Prostate gland (tissue), 2 donors: ENCODE measurements at regions not wholly inside any gene's neighbourhood (a gene's known extent, or its start where the extent isn't known, plus 50 kb on each side); places are given as distances from the start of the nearest gene placed in this dataset.
"Not testable (repeated sequence)": the region's sequence is repeated elsewhere in the genome, so short reads cannot be mapped to it uniquely, and the experiment has no call there.

ENCODE experiments used
- DNase-seq: peaks from one replicate; pipeline ENCODE4 v3.0.0-alpha.2; 2019; ENCODE audit warnings: low spot score
- H3K27ac ChIP-seq, 2 donors: fragments of 200-600 bp; sonication (generic); 2 replicates each; pipeline ENCODE4 v1.5.1; 2017 to 2019
- H3K27me3 ChIP-seq: fragments of 200-600 bp; sonication (generic); replicated peaks from 2 replicates; pipeline ENCODE4 v1.5.1; 2019; ENCODE audit not compliant: insufficient read depth
- H3K36me3 ChIP-seq, 2 donors: fragments of 200-600 bp; sonication (generic); 1 replicate in 1 of 2; 2 replicates in 1 of 2; pipeline versions ENCODE4 v1.5.1 to v1.8.1; 2017 to 2019
- H3K4me1 ChIP-seq: fragments of 200-600 bp; sonication (generic); replicated peaks from 2 replicates; pipeline ENCODE4 v1.5.1; 2019
- H3K4me3 ChIP-seq, 2 donors: fragments of 200-600 bp; sonication (generic); 2 replicates each; pipeline ENCODE4 v1.5.1; 2017 to 2019
- H3K9me3 ChIP-seq: fragments of 200-600 bp; sonication (generic); 2 replicates; pipeline ENCODE4 v1.5.1; 2017
- POLR2A ChIP-seq: fragments of 450-650 bp; IDR thresholded peaks from one replicate; pipeline ENCODE4 v1.6.1; 2016; ENCODE audit warnings: antibody characterized with exemption, mild to moderate bottlenecking
- POLR2AphosphoS5 ChIP-seq: sonication (generic); formaldehyde crosslinking; IDR thresholded peaks from one replicate; pipeline ENCODE4 v1.6.1; 2017; ENCODE audit warnings: antibody characterized with exemption
- WGBS: methylation state at CpG from one replicate; pipeline ENCODE4 v1.1.5; 2018; 5-methylcytosine and 5-hydroxymethylcytosine counted together
- intact Hi-C: fragments of 100-400 bp; cut with DNase I; formaldehyde crosslinking; loops from one replicate; pipeline ENCODE4 v1.14.2; 2022
- TF ChIP-seq, protein P1 (sequence below), 4 experiments: fragments of 200-600 bp in 2 of 4; fragments of 450-650 bp in 2 of 4; sonication (generic) in 2 of 4; IDR thresholded peaks; 1 replicate in 3 of 4; 2 replicates in 1 of 4; pipeline ENCODE4 v1.5.1; 2016 to 2019; ENCODE audit warnings: antibody characterized with exemption in 4 of 4, mild to moderate bottlenecking in 2 of 4, moderate library complexity in 2 of 4

DNA sequence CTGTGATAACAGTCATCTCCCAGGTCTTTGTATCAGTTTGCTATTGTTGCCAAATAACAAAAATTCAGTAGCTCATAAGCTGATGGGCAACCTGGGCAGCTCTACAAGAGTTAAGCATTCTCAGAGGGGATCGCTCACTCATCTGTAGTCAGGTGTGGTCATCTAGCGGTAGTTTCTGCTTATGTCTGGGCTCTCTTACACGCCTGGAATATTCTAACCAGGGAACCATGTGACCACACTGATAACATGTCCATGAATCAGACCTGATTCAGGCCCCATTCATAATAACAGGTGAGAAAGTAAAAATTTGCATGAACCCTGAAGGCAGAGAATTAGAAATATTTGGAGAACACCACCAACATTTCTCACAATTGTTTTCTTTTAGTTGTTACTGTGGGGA is 576.1 kb downstream of the SLCO4C1 start:
- Histone ChIP-seq H3K4me3 (no peak overlapping the region), H3K27ac (no peak overlapping the region), H3K27me3 (no peaks in the 10 kb centered on the region), H3K4me1 (no peaks in the 10 kb centered on the region), H3K36me3 (no peaks in the 10 kb centered on the region), H3K9me3 (no peaks in the 10 kb centered on the region)
- DNase-seq, result no peak
- TF ChIP-seq, protein P1, sequence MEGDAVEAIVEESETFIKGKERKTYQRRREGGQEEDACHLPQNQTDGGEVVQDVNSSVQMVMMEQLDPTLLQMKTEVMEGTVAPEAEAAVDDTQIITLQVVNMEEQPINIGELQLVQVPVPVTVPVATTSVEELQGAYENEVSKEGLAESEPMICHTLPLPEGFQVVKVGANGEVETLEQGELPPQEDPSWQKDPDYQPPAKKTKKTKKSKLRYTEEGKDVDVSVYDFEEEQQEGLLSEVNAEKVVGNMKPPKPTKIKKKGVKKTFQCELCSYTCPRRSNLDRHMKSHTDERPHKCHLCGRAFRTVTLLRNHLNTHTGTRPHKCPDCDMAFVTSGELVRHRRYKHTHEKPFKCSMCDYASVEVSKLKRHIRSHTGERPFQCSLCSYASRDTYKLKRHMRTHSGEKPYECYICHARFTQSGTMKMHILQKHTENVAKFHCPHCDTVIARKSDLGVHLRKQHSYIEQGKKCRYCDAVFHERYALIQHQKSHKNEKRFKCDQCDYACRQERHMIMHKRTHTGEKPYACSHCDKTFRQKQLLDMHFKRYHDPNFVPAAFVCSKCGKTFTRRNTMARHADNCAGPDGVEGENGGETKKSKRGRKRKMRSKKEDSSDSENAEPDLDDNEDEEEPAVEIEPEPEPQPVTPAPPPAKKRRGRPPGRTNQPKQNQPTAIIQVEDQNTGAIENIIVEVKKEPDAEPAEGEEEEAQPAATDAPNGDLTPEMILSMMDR (IDR thresholded peaks at IDR 0.05), result no peak
- no peak for TF ChIP-seq POLR2AphosphoS5
- TF ChIP-seq POLR2A, result no peak
- 95% methylated on average over 3 of the region's 3 CpGs for WGBS
- intact Hi-C loops, result no loop called here

DNA sequence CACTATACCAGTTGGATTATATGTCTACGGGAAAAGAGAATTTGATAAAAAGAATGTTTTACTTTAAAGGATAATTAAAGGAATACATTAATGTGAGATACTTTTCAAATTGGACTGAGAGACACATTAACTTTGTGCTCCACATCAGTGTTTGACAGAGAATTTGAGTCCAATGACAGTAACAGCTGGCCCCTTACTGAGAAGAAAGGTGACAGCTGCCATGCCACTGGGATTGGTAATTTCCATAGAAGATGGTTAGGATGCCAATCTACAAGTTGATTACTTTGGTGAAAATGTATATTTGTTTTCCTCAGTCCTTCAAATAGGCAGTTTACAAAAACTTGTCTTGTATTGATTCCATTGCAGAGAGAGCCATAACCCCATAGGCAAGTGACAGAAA is 578.4 kb downstream of the SLCO4C1 start:
- H3K27me3 ChIP-seq, result no peaks in the 10 kb centered on the region
- H3K4me1 ChIP-seq, result no peaks in the 10 kb centered on the region
- WGBS, result 92% methylated on average over 1 of the region's 1 CpG
- H3K27ac ChIP-seq, result no peak overlapping the region
- TF ChIP-seq, protein P1 (IDR thresholded peaks at IDR 0.05), result no peak
- no peak for TF ChIP-seq POLR2A
- no peak for TF ChIP-seq POLR2AphosphoS5
- H3K36me3 ChIP-seq, result no peaks in the 10 kb centered on the region
- DNase-seq, result no peak
- no peaks in the 10 kb centered on the region for H3K9me3 ChIP-seq
- intact Hi-C loops, result no loop called here
- no peak overlapping the region for H3K4me3 ChIP-seq

DNA sequence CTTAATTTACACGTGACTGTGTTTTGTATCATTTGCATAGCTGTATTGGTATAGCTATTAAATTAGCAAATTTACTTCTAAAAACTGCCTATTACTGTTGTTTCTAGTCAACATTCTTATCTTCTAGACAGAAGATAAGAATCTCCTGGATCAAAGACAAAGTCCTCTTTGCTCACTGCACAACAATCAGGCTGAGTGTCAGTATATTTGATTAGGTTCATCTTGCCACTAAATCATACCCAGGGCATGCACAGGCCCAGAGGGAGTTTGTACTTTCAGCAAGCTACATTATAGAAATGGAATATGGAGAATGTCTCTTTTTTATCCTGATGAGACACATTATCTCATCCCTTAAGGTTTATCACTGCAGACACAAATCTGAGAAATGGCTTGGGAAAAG is 579.1 kb downstream of the SLCO4C1 start:
- TF ChIP-seq, protein P1 (IDR thresholded peaks at IDR 0.05), result no peak
- TF ChIP-seq POLR2A (no peak), POLR2AphosphoS5 (no peak)
- H3K27ac ChIP-seq, result no peak overlapping the region
- H3K4me1 ChIP-seq, result no peaks in the 10 kb centered on the region
- DNase-seq, result no peak
- WGBS, result 68% methylated on average over 1 of the region's 1 CpG
- H3K36me3 ChIP-seq, result no peaks in the 10 kb centered on the region
- intact Hi-C loops, result no loop called here
- H3K9me3 ChIP-seq, result no peaks in the 10 kb centered on the region
- H3K27me3 ChIP-seq, result no peaks in the 10 kb centered on the region
- H3K4me3 ChIP-seq, result no peak overlapping the region

DNA sequence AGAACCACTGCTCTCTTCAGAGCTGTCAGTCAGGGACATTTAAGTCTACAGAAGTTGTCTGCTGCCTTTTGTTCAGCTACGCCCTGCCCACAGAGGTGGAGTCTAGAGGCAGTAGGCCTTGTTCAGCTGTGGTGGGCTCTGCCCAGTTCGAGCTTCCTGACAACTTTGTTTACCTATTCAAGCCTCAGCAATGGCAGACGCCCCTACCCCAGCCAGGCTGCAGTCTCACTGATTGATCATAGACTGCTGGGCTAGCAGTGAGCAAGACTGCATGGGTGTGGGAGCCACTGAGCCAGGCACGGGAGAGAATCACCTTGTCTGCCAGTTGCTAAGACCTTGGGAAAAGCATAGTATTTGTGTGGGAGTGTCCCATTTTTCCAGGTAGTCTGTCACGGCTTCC is 580.3 kb downstream of the SLCO4C1 start:
- H3K27me3 ChIP-seq, DNase-seq, H3K4me3 ChIP-seq, intact Hi-C loops, H3K36me3 ChIP-seq, H3K27ac ChIP-seq, H3K9me3 ChIP-seq, H3K4me1 ChIP-seq: not testable (repeated sequence)
- WGBS, result 79% methylated on average over 5 of the region's 5 CpGs

DNA sequence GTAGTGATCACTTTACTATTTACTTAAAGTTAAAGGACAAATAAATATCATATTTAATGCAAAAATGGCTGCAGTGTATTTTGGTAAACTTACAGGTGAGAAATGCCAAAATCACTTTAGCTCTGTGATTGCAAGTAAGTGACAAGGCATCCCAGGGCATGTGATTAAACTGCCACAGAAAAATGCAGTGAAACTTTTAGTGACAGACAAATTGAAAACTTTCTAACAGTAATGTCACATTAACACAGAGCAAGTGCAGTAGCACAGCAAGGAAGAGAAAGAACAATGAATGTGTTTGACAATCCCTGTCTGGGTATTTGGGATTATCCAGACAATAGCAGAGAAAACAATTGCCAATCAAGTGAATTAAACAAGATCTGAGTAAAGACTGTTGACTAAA is 606.8 kb downstream of the SLCO4C1 start:
- Histone ChIP-seq H3K9me3 (no peaks in the 10 kb centered on the region), H3K27ac (no peak overlapping the region), H3K4me3 (no peak overlapping the region), H3K27me3 (no peaks in the 10 kb centered on the region), H3K4me1 (no peaks in the 10 kb centered on the region), H3K36me3 (no peaks in the 10 kb centered on the region)
- intact Hi-C loops, result no loop called here
- TF ChIP-seq POLR2A, result no peak
- TF ChIP-seq, protein P1 (IDR thresholded peaks at IDR 0.05), result no peak
- TF ChIP-seq POLR2AphosphoS5, result no peak
- no peak for DNase-seq
